HS-27A (cell line): ENCODE measurements at regions not wholly inside any gene's neighbourhood (a gene's known extent, or its start where the extent isn't known, plus 50 kb on each side); places are given as distances from the start of the nearest gene placed in this dataset.

ENCODE experiments used
- DNase-seq: peaks from one replicate; pipeline ENCODE4 v3.0.0-alpha.2; 2012; ENCODE audit warnings: low read depth, missing footprints

DNA sequence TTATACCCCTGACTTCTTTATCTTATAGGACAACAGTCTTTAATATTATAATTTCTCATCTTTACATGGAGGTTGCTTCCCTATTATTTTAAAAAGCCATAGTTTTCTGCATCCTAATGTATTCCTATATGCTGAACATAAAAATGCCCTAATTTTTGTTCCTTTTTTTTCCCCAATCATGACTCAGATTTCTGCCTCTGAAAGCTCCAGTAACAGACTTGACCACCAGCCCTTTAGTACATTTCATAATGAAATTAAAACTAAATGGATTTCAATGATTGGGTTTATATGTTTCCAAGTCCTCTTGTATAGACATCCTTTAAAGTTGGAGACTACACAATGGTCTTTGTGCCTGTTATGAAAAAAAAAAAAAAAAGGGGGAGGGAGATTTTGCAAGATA lies 712.5 kb downstream of the DIAPH3 start:
- DNase-seq = no peak

DNA sequence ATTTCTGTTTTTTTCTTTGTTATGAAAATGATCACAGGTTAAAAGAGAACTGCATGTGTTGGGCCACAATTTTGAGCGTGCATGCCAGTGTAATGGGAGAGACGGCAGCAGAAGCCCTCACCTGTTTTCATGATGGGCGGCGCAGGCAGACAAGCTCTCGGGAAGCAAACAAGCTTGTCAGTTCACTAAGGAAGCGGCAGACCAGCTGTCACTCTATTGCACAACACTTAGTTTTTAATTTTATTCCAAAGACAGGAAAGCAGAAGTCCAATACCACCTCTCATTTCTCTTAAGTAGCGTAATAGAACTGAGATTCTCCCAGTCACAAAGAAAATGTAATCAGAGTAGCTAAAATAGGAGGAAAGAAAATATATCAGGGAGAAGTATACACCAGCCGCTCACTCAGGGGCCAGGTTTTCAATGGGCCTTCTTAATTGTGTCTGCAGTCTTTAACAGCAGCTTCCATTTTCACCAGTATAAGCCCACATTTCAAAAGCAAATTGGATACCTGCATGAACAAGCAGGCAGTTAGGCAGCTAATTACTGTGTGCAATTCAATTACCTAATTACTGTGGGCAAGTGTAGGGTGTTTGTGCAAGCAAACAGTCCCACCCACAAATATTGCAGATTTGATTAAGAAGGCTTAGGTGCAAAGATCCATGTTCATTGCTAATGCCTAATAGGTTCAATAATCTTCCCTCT lies 711.4 kb downstream of the DIAPH3 start:
- DNase-seq = no peak

DNA sequence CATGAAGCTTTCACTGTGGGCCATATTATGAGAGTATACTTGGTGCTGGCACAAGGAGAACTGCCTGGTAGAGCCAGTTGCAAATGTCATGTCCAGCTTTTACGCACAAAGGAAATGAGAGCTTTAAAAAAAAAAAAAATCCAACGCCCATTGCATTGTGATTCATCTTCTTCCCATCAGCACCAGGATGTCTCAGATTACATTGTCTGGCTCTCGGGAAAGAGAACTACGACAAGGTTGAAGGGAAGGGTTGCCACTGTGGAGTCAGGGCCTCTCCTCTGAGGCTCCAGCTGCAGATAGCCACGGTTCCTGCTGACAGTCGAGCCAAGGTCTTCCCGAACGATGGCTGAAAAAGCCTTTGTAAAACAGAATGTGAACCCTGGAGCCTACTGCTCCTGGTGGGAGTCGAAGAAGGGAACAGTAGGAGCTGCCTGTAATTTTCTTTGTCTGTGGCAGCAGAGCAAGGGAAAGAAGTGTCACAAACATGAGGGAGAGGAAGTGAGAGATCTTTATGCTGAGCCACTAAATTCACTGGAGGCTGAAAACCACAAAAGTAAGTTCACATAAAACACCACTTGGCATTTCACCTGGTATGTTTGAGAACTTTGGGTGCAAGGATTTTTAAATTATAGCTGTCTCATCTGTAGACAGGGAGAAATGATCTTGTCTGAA lies 704.7 kb downstream of the DIAPH3 start:
- peak; percentile 57 for DNase-seq

DNA sequence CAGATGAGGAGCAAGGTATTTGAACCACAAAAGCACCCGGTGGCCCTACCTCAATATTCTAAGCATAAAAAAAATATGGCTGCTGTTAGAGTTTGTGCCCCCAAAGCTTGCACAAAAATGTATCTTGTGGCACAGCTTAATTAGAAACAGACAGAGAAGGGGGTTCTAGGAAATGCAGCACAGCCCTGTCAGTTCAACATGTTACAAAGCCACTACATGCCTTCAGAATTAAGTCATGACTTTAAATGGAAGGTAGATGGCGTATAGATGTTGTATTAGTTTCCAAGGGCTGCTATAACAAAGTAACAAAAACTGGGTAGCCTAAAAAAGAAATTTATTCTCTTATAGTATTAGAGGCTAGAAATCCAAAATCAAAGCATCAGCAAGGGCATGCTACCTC lies 703.8 kb downstream of the DIAPH3 start:
- no peak for DNase-seq

DNA sequence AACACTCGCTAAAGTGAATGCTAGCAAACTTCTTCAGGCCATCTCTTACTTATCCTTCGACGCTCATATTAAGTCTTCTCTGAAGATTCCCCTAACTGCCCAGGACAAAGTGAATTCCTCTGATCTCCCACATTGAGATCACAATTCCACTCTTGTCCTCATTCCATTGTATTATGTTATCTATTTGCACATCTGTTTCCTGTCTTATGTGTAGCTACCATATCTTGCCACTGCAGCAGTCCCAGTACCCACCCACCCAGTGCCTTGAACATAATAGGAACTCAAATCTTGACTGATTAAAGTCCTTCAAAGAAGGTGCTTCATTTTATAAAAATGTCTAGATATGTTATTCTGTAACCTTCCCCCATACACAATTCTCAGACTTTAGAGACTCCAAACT lies 702.3 kb downstream of the DIAPH3 start:
- no peak for DNase-seq

DNA sequence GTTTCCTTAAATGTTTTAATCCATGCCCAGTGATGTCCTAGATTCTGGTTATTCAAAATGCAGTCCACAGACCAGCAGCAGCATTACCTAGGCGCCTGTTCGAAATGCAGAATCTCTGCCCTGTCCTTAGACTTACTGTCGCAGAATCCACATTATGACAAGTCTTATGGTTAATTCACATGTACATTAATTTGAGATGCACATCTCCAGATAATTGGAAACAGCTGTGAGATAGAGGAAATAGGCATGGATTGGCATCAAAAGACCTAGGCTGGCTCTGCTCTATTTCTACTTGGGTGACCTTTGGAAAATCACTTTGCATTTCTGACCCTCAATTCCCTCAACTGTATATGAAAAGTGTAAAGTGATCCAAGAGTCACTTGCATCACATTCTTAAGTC lies 700.7 kb downstream of the DIAPH3 start:
- DNase-seq = no peak

DNA sequence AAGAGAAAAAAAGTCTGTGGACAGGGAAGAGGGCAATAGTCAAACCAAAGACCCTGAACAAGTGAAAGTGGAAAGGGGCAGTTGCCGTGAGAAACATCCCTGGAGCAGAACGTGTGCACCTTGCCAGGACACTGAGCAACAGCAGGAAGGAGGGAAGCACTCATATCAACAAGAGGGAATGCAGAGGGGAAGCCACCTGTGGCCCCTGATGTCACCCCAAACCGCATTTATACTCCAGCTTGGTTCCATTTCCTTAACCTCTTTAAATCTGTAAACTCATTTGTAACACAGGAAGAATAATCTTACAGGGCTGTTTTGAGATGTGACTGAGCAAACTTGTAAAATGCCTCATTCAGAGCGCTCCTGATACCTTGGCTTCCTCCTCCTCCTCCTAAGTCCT lies 698.8 kb downstream of the DIAPH3 start:
- no peak for DNase-seq

DNA sequence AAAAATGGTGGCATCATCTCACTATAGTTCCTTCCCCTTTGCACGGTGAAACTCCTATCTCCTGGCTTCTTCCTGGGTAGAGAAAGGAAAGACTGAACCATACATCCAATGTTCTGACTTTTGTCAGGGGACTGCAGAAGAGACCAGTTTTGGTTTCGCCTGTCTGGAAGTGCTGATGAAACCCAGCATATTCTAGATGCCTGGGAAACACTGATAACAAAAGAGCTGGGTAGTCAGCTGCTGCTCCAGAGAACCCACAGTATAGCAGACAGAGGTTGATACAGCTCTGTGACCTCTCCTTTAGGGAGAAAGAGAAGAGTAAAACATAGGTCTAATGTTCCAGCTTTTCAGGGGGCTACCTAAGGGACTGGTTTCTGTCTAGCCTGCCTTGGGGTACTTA lies 695.3 kb downstream of the DIAPH3 start:
- DNase-seq = no peak

DNA sequence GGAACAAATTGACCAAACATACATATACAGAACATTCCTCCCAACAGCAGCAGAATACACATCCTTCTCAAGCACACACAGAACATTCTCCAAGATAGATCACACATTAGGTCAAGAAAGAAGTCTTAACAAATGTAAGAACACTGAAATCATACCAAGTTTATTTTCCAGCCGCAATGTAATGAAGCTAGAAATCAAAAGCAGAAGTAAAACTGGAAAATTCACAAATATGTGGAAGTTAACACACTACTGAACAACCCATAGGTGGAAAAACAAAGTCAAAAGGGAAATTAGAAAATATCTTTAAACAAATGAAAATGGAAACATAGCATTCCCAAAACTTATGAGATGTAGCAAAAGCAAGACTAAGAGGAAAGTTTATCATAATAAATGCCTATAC lies 692.6 kb downstream of the DIAPH3 start:
- no peak for DNase-seq

DNA sequence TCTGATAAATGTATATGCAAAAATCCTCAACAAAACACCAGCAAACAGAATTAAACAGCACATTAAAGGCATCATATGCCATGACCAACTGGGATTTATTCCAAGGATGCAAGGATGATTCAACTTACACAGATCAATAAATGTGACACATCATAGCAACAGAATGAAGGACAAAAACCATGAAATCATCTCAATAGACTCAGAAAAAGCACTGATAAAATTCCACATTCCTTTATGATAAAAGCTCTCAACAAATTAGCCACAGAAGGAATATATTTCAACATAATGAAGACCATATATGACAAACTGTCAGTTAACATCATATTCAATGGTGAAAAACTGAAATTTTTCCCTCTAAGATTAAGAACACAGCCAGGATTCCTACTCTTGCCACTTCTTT lies 691.6 kb downstream of the DIAPH3 start:
- DNase-seq = peak; percentile 38

DNA sequence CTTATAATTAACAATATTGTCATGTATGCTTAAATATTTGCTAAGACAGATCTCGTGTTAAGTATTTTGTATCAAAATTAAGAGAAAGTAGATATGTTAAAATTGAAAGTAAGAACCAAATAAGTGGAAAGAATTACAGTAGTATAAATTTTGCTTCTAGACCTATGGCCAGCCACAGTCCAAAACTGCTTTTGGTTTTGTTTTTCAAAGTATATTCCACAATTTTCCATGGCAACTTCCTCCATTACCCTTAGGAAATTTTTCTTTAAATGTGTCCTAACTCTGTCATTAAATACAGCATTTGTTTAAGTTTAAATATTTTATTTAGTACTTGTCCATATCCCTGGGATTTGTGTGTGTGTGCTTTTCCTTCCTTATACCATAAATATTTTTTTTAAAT lies 689.0 kb downstream of the DIAPH3 start:
- DNase-seq = no peak

DNA sequence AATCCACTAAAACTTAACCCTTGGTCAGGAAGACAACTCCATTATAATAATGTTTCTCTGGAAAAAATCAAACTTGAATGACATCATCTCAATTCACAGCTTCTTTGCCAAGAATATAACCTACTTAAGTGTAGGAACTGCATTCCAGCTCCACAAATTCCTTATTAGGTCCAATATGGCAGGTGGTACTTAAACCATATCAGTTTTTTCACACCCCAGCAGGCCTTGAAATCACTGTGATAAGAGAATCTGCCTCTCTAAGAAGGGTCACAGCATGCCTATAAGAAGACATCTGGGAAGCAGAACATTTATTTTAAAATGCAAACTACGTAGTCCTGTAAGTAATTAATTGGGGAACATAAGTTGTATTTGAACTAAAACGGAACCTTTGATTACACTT lies 687.8 kb downstream of the DIAPH3 start:
- DNase-seq = no peak

DNA sequence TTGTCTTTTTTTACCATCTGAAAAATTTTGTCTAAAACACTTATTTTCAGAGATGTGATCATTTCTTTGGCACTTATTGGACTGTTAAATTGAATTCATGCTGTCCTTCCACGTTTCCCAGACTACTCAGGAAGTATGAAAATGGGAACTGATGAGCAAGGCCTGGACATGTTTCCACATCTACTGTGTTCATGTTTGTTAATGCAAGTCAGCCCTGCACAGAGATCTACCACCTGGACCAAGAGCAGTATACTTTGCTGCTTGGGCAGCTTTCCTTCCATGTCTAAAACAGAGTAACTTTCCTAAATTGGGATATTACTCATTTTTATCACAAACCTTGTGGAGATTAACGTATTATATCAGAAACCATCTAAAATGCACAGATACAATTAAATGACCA lies 687.4 kb downstream of the DIAPH3 start:
- no peak for DNase-seq

DNA sequence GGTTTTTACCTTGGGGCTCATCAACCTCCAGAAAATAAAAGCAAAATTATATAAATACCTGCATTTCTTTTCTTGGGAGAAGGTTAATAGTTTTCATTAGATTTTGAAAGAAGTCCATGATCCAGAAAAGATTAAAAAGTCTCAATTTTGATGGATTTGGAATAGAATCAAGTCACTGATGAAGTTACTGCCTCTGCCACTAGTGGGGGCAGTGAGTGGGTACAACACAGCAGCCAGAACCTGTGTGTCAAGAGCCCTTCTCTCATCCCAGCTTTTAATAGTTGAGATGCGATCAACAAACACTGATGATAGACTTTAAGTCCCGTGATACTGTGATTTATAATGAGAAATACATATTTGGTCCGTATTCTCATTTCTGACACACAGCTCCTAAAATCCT lies 686.7 kb downstream of the DIAPH3 start:
- DNase-seq = no peak

DNA sequence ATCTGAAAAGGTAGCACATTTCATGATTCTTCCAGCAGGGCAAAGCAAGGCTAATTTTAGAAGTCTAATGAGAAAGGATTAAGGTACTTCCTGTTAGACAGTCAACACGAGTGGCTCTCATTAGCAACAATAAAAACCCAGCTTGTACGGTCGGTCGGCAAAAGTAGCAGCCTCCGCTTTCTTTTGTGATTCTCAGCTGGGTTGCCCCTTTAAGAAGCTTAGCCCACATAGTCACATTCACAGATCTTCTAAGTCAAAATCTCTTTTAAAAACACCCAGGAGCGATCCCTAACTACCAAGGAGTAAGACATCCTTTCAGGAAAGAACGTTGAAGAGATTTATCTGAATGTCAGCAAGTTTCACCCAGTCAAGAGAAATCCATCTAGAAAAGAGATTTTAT lies 684.8 kb downstream of the DIAPH3 start:
- DNase-seq = no peak

DNA sequence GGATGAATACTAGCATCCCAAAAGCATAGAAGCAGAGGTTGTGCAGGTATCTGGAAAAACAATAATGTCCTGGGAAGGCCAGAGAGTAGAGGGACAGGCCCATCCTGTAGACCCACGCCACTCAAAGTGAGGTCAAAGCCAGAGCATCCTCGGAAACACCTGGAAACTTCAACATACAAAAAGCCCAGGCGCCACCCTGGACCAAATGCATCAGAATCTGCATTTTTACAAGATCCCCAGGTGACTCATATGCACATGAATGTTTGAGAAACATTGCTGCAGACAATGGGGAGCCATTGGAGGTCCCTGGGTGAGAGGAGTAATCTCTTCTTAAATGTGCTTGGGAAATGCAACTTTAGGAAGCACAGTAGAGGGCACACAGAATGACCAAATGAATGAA lies 684.1 kb downstream of the DIAPH3 start:
- no peak for DNase-seq

DNA sequence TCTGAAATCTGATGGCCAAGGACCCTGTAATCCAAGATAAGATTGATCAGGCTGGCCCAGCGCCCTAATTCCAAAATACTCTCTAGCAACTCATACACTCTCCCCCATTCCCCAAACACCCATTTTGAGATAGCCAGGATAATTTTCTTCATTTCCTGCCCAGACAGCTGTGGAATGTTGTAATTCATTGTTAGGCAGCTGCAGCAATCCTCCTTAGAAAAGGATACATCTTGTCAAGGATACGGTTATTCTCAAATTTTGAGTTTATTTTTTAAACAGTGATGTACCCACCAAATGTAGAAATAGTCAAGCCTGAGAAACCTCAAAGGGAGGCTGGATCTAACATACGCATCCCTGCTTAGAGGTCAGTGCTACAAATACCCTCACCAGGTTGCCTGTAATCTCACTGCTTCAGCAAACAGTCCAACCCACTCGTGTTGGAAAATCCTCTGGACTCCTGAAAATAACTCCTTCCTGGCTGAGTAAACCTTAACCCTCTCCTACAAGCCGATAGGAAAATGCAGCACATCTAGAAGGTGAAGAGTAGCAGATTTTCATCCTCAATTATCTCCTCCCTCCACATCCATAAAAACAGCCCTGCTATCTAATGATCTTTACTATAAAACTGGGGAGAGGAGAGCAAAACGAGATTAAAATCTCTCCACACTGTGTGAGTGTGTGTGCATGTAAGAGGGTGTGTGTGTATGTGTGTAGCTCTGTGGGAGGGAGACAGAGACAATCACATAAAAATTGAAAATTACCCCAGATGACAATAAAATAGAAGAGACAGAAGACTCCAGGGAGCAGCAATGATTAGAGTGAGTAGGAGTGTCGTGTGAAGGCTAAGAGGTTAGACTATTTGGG lies 683.1 kb downstream of the DIAPH3 start:
- DNase-seq = no peak

DNA sequence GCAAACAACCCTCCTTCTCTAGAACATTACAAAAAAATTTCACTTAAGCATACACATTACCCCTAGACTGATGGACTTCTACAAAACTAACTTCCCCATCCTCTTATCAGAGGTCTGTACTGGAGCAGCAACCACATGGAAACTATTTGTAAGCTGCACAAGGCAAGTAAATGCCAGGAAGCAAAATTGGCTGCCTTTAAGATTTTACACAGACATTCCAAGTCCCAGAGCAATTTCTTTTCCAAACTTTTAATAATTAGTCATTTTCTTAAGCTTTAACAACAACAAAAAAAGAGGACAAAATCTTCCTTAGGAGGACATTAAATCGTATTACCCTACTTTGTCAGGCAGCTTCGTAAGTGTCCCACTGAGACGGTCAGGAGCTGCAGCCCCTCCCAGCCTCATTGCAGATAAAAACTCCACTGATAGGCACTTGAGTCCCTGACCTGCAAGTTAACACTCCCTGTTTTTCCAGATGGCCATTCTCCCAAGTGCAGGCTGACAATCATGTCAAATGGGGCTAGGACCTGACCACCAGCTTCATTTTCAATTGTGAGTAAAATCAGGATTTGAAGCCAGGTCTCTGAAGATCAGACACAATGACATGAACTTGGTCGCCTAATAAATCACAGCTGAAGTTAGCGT lies 680.1 kb downstream of the DIAPH3 start:
- DNase-seq = no peak

DNA sequence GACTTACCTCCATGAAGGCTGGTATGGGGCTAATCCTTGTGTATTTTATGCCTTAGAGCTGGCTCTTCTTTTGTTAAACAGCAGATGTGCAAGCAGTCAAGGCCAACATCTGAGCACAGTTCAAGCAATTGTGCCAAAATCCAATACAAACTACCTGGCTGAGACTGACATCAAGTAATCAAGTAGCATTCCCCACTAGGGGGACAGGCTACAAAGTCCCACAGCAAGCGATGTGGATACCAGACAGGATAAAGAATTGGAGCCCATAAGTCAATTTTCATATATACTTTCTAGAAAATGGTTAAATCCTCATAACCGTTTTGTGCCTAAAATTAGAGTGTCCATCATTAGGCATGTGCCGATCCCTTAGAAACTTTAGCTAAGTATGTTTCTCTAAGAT lies 675.8 kb downstream of the DIAPH3 start:
- no peak for DNase-seq

DNA sequence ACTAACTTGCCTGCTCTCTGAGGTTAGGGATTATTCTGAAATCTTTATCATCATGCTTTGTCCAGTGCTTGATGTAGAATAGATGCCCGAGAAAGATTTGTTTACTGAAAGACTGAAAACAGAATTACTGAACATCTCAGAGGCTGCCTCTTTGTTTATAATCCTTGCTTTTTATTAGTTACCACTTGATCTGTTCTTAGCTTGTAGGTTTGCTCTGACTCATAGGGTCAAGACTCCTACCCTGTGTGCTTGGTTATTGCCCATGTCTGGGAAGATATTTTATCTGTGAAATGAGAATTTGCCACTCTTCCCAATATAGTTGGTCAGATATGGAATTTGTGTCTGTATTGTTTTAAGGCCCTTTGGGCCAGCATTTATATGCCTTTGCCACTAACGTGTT lies 675.3 kb downstream of the DIAPH3 start:
- no peak for DNase-seq

DNA sequence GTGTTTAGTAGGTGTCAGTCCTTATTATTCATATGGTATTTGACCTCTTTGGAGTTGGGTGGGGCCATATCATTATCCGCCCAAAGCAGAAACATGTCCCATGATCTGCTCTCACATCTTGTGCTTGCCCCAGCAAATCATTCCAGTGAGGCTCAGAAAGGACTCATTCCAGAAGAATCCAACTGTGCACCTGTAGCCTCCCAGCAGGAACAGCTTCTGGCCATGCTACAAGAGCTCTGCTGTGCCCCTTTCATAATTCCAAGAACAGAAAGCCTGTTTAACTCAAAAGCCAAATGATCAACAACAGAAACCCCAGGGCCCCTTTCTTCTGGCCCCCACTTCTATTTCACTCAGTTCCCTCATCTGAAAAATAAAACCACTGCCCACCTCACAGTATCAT lies 673.1 kb downstream of the DIAPH3 start:
- DNase-seq = no peak

DNA sequence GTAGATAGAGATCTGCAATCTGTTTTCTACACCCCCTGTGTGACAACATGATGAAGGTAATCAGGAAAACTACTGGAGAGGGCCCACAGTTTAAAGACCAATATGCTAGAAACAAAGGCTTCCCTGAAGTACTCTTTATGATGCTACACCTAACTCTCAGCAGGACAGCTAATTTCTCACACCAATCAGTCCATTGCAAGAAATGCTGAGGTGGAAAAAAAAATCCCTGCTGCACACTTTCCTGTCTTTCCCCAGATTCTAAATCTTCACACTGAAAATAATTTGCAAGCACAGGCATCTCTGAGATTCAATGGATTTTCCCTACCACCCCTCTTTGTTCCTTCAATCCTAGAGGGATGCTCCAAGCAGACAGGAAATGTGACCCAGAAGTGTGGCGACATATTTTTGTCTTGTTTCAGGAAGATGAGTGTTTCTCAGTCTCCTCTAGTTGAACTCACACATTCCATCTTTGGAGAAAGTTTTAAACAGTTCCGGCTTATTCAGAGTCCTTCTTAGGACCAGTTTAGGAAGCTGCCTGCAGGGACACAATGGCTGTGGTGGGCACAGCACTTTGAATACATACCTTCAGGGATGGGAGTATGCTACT lies 671.6 kb downstream of the DIAPH3 start:
- DNase-seq = no peak
